Urothelium cell line (cell line): ENCODE measurements at regions not wholly inside any gene's neighbourhood (a gene's known extent, or its start where the extent isn't known, plus 50 kb on each side); places are given as distances from the start of the nearest gene placed in this dataset.
"Not testable (repeated sequence)": the region's sequence is repeated elsewhere in the genome, so short reads cannot be mapped to it uniquely, and the experiment has no call there.

Source experiments
- DNase-seq: peaks from one replicate; pipeline ENCODE4 v3.0.0; 2011; ENCODE audit warnings: low spot score, mixed read lengths
- FAIRE-seq: peaks from 2 replicates; lab custom pipeline; 2011; peaks lifted over from hg19 to GRCh38; lab: Jason Lieb, UNC

DNA sequence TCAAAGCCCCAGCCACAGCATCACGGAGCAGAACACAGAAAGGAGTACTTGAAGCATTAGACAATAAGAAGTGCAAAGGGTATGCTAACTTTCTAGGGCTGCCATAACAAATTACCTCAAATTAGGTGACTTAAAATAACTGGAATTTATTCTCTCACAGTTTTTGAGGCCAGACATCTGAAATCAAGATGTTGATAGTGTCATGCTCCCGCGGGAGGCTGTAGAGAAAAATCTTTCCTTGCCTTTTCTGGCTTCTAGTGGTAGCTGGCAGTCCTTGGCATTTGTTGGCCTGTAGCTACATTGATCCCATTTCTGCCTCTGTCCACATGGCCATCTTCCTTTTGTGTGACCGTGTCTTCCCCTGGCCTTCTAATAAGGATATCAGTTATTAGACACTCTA is 51.9 kb upstream of the SPDL1 start:
- no peak for FAIRE-seq
- no peak for DNase-seq

DNA sequence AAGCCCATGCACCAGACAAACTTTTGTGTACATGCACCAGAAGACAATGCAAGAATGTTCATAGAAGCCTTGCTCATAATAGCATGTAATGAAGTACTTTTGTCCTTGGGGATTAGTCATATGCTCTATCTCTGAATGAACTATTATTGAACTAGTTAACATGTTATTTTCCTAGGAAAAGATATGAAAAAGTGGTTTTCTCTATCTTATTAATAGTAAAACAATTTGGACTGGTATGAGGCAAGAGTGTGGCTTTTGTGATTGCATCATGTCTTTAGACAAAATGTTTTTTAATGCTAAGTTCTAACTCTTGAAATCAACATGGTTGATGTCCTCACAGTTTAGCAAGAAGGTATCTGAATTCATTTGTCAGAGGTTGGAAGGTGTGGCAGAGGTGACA is 55.7 kb upstream of the SPDL1 start:
- FAIRE-seq (no peak), DNase-seq (no peak)

DNA sequence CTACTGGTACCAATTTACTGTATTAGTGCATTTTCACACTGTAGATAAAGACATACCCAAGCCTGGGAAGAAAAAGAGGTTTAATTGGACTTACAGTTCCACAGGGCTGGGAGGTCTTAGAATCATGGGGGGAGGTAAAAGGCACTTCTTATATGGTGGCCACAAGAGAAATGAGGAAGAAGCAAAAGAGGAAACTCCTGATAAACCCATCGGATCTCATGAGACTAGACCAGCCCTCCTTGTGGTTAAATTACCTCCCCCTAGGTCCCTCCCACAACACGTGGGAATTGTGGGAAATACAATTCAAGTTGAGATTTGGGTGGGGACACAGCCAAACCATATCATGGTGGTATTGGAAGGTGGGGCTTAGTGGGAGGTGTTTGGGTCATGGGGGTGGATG is 56.5 kb upstream of the SPDL1 start:
- FAIRE-seq (no peak), DNase-seq (no peak)

GRCh38 chr5:169522851-169523250 is 60.7 kb upstream of the SPDL1 start:
- DNase-seq, result no peak
- FAIRE-seq, result no peak

DNA sequence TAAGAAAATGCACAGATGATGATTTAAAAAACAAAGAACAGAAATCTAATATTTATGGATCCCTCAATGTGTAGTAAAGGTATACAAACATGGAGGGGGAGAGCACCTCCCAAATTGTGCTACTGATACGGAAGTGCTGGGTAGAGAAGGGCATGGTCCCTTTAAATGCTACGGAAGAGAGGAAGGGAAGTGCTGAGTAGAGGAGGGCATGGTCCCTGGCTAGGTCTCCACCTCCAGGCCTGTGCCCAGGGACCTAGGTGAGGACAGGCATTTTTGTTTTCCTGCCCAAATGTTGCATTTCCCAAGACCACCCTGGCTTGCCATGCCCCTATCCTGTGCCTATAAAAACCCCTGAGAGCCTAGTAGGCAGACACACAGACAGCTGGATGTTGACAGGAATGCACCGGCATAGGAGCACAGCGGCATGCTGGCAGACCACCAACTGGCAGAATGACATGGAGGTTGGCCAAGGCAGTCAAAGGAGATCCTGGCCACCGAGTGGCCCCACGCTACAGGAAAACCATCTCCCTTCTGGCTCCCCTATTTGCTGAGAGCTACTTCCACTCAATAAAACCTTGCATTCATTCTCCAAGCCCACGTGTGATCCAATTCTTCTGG is 62.1 kb upstream of the SPDL1 start:
- no peak for FAIRE-seq
- DNase-seq, result no peak

DNA sequence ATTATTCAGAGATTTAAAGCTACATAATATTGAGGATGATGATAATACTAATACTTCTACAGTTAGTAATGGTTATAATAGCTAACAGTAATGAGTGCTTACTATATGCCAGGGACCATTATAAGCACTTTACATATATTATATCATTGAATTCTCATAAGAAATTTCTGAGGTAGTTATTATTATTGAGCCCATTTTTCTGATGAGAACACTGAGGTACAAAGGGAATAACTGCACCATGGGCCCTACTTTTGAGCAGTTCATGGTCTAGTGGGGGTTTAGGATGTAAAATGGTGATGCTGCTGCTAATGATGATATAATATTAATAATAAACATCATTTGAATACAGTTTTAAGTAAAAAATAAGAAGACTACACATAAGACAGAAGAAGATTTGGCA is 64.2 kb upstream of the SPDL1 start:
- FAIRE-seq, result no peak

GRCh38 chr5:169518779-169519178 is 64.8 kb upstream of the SPDL1 start:
- not testable (repeated sequence) for DNase-seq, FAIRE-seq

More for the DNA sequence above, 64.2 kb upstream of the SPDL1 start:
- DNase-seq, result no peak

GRCh38 chr5:169512385-169512784 is 71.2 kb upstream of the SPDL1 start:
- FAIRE-seq (no peak), DNase-seq (no peak)

- DNase-seq (no peak), FAIRE-seq (no peak)
These were observed 71.9 kb upstream of the SPDL1 start for GRCh38 chr5:169511708-169512107.

GRCh38 chr5:169507051-169507450 is 76.5 kb upstream of the SPDL1 start:
- no peak for FAIRE-seq
- DNase-seq, result no peak

DNA sequence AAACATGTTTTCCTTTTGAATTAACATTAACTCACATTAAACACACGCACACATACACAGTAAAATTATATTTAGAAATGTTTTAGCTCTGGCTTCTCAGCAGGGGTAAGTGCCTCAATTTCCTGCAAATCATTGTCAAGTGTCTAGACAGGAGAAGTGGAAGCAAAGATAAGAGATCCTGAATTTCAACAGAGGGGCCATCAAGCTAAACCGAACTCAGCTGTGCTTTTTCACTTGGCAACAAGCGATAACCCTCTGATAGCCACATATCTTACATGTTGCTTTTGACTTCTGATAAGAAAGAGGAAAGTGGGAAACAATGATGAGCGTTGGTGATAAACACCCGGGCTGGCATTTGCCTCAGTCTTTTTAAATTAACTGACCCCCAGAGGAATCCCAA is 79.7 kb upstream of the SPDL1 start:
- no peak for DNase-seq

GRCh38 chr5:169499990-169500505 is 83.5 kb upstream of the SPDL1 start:
- no peak for FAIRE-seq

More for the DNA sequence above, 79.7 kb upstream of the SPDL1 start:
- no peak for FAIRE-seq

GRCh38 chr5:169496878-169497277 is 86.7 kb upstream of the SPDL1 start:
- no peak for DNase-seq
- no peak for FAIRE-seq

More at GRCh38 chr5:169499990-169500505, 83.5 kb upstream of the SPDL1 start:
- no peak for DNase-seq

DNA sequence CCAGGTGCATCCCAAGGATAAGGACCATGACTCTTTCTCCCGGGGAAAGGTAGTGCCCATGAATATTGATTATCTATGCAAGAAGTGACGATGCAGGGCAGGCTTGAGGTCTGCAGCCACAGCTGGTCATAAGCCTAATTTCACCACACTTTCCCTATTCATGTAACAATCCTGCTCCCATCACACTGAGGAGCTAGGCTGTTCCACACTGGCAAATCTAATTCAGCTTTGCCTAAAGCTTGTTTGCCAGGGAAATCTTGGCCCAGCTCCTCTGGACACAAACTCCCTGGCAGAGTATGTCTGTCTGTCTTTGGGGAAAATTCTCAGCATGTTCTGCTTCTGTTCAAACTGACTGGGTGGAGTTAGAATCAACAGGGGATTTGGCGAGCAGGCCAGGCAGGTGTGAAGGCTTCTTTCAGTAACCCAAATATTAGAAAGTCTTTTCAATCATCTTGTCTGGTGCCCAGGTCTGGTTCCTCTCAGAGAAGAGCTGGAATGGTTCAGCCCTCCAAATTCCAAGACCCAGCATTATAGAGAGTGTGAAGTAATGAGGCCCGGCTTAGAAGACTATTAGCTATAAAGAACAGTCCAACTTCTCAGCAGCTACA is 88.5 kb upstream of the SPDL1 start:
- DNase-seq (no peak), FAIRE-seq (no peak)

GRCh38 chr5:169494383-169494935 is 89.1 kb upstream of the SPDL1 start:
- no peak for FAIRE-seq
- no peak for DNase-seq

DNA sequence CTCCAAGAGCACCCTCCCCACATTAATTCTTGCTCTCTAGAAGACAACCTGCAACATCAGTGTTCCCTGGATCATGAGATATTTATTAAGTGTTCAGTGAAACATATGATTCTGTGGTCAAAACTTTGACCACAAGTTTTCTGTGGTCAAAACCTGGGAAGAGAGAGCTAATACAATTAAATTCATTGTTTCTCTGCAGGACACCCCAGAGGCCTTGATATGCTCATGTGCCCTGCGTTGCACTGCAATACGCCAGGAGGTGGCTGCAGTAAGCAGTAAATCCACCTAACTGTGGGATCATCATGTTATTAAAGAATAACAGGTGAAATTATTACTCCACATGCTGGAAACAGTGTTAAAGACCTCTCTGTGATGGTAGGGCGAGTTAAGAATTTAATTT is 109.3 kb upstream of the SPDL1 start:
- no peak for FAIRE-seq

DNA sequence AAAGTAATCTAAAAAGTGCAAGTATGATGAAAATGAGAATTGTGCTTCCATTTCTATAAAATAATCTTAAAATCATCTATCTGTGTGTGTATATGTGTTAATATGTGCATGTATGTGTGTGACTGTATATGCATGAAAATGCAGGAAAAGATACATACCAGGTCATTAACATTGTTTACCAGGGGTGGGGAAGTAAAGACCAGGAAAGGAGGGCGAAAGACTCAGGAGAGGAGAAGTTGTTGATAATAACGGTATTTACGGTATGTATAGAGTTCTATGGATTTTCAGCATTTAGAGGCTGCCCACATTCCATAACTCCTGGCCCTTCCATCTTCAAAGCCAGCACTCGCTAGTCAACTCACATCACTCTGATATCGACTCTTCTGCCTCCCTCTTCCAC is 111.0 kb upstream of the SPDL1 start:
- FAIRE-seq (no peak), DNase-seq (no peak)

More for the DNA sequence above, 109.3 kb upstream of the SPDL1 start:
- peak; percentile 16 for DNase-seq

- no peak for FAIRE-seq
- no peak for DNase-seq
These were observed 112.6 kb upstream of the SPDL1 start for GRCh38 chr5:169471021-169471420.

GRCh38 chr5:169467041-169467771 is 116.4 kb upstream of the SPDL1 start:
- DNase-seq (no peak), FAIRE-seq (no peak)

GRCh38 chr5:169460896-169461295 is 122.7 kb upstream of the SPDL1 start:
- FAIRE-seq, result no peak

DNA sequence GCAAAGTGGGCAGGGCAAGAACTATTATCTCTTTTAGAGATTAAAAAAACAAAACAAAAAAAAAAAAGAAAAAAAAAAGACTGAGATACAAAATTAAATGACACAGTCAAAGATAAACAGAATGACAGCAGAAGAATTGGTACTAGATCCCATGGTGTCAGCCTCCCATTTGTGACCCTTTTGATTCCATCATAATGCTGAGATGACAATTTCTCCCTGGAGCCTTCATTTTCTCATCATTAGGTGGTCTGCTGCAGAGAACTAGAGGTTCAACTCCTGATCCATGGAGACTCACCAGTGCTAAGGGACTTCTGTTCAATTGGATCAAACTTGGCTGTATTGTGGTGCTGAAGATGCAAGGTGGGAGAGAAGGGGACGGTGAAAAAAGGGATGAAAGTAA is 123.5 kb upstream of the SPDL1 start:
- no peak for FAIRE-seq

More at GRCh38 chr5:169460896-169461295, 122.7 kb upstream of the SPDL1 start:
- DNase-seq, result no peak

GRCh38 chr5:169458221-169458620 is 125.4 kb upstream of the SPDL1 start:
- FAIRE-seq, result no peak

More for the DNA sequence above, 123.5 kb upstream of the SPDL1 start:
- no peak for DNase-seq

More at GRCh38 chr5:169458221-169458620, 125.4 kb upstream of the SPDL1 start:
- no peak for DNase-seq
